ENCODE measurements at regions not wholly inside any gene's neighbourhood (a gene's known extent, or its start where the extent isn't known, plus 50 kb on each side); places are given as distances from the start of the nearest gene placed in this dataset.

GRCh38 chr4:30808276-30808675, 88.1 kb downstream of the PCDH7 start:
- TF ChIP-seq, protein P1, sequence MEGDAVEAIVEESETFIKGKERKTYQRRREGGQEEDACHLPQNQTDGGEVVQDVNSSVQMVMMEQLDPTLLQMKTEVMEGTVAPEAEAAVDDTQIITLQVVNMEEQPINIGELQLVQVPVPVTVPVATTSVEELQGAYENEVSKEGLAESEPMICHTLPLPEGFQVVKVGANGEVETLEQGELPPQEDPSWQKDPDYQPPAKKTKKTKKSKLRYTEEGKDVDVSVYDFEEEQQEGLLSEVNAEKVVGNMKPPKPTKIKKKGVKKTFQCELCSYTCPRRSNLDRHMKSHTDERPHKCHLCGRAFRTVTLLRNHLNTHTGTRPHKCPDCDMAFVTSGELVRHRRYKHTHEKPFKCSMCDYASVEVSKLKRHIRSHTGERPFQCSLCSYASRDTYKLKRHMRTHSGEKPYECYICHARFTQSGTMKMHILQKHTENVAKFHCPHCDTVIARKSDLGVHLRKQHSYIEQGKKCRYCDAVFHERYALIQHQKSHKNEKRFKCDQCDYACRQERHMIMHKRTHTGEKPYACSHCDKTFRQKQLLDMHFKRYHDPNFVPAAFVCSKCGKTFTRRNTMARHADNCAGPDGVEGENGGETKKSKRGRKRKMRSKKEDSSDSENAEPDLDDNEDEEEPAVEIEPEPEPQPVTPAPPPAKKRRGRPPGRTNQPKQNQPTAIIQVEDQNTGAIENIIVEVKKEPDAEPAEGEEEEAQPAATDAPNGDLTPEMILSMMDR (IDR thresholded peaks at IDR 0.05): no peak
- DNase-seq (ENCODE audit: low spot score): no peak
- no peak overlapping the region for H3K27ac ChIP-seq
- H3K4me3 ChIP-seq: no peak overlapping the region

DNA sequence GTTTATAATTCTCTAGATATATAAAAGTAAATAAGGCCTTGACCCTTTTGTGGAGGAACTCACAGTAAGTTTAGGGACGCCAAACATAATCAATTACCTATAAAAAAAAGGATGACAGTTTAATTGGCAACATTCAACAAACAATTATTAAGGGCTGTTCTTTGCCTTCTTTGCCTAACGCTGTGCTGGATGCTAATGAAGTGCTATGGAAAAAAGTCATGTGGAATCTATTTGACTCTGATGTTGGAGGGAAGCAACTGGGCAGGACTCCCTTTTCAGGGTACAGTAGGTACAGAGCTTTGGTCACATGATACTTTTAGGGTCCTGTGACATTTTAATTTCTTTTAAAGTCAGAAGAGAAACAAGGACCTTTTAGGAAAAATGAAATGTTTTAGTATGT, 91.1 kb downstream of the PCDH7 start:
- H3K27ac ChIP-seq: no peak overlapping the region
- TF ChIP-seq, protein P1 (IDR thresholded peaks at IDR 0.05): no peak
- no peak for DNase-seq (ENCODE audit: low spot score)

DNA sequence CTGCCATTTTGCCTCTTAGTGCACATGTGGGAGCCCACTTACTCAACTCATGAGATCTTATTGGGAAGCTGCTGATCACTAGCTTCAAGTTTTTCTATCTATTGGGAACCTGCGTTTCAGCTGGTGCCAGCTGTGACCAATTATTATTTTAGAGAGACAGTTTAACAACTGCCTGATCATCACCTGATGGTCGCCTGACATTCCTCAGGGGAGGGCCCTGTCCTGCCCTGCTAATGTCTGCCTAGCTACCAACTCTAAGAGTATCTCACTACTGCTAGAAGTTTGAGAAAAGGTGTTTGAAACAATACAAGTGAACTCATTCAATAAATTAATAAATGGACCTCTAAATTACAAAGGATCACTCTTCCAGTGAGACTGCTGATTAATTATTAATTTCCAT, 95.5 kb downstream of the PCDH7 start:
- no peak overlapping the region for H3K4me3 ChIP-seq
- DNase-seq (ENCODE audit: low spot score): no peak
- no peak overlapping the region for H3K27ac ChIP-seq
- TF ChIP-seq, protein P1 (IDR thresholded peaks at IDR 0.05): no peak

More for the DNA sequence above, 91.1 kb downstream of the PCDH7 start:
- H3K4me3 ChIP-seq: no peak overlapping the region

- TF ChIP-seq, protein P1 (IDR thresholded peaks at IDR 0.05): no peak
- no peak for DNase-seq (ENCODE audit: low spot score)
- Histone ChIP-seq H3K4me3 (no peak overlapping the region), H3K27ac (no peak overlapping the region)
These were observed 97.3 kb downstream of the PCDH7 start for GRCh38 chr4:30817447-30817846.

DNA sequence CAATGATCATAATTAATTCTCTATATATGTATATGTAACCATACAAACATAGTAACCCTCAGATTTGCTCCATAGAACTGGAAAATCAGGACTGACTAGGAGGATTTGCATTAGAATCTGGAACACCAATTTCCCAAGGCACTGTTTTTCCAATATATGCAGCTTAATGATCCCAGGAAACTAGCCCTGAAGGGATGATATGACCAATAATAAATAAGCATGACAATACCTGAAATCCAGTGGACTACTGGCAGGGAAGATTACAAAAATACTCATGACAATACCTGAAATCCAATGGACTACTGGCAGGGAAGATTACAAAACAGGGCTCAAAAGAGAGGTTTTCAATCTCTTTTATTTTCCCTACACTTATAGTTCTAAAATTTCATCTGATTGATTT, 98.4 kb downstream of the PCDH7 start:
- H3K27ac ChIP-seq: no peak overlapping the region
- TF ChIP-seq, protein P1 (IDR thresholded peaks at IDR 0.05): no peak
- DNase-seq (ENCODE audit: low spot score): no peak
- H3K4me3 ChIP-seq: no peak overlapping the region

DNA sequence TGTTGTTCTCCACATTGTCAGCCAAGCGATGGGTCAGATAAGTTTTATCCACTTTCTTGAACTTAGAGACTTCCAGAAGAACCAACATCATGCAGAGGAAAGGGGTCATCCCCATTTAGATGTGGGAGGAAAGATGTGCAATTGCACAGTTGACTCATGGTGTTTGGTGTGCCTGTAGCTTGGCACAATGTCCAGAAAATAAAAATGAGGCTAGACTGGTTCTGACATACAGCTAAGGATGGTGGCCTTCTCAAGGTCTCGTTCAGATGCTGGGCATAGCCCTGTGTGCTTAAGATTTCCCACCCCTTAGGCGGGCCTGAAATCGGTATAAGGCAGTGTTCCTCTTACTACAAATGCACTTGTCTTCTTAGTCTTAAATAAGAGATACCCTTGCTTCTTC, 101.1 kb downstream of the PCDH7 start:
- Histone ChIP-seq H3K27ac (no peak overlapping the region), H3K4me3 (no peak overlapping the region)
- no peak for DNase-seq (ENCODE audit: low spot score)
- TF ChIP-seq, protein P1 (IDR thresholded peaks at IDR 0.05): no peak

DNA sequence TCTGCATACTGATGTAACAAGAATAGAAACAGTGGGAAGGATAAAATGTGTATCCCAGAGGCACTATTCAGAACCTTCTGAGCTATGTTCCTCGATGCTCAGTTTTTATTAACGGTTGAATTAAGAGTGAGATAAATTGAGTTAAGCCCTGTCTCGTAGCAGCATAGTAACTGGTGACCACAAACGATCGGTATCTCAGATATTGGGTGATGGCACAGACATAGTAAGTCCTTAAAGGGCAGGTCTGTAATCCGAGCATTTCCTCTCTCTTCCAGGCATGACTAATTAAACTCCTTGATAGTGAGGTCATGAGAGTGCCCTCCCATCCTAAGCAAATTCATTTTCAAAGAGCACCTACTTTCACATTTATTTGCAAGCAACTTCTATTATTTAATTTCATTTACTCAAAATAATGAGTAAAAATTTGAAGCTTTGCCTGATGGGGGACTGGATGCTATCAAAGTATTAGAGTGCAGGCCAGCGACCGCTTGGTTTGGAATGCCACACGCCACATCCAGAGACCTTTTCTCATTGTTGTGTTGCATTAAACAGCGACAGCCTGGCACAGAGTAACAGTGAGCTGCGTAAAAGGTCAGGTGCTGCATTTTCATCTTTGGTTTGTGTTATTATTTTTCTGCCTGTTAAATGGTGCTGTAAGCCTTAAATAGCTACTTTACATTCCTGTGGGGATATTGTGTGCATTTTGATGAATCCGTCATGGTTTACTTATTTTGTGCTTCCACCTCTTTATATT, 101.9 kb downstream of the PCDH7 start:
- Histone ChIP-seq H3K4me3 (no peak overlapping the region), H3K27ac (no peak overlapping the region)
- TF ChIP-seq, protein P1 (IDR thresholded peaks at IDR 0.05): no peak
- no peak for DNase-seq (ENCODE audit: low spot score)
